SK-N-SH treated with all-trans-retinoic acid at 6 μM for 48 hours (cell line): ENCODE measurements at regions not wholly inside any gene's neighbourhood (a gene's known extent, or its start where the extent isn't known, plus 50 kb on each side); places are given as distances from the start of the nearest gene placed in this dataset.

Source experiments
- ARNTL ChIP-seq: fragments of 450-650 bp; formaldehyde crosslinking; IDR thresholded peaks from 2 replicates; pipeline ENCODE4 v1.5.0; 2020; ENCODE audit warnings: low read depth, mild to moderate bottlenecking, moderate library complexity, borderline replicate concordance
- BACH2 ChIP-seq: fragments of 250-450 bp; sonication (Bioruptor Pico); IDR thresholded peaks from 2 replicates; pipeline ENCODE4 v1.9.0; 2021; ENCODE audit warnings: mild to moderate bottlenecking, borderline replicate concordance
- GLIS3 ChIP-seq: fragments of 250-450 bp; sonication (Bioruptor Pico); IDR thresholded peaks from 2 replicates; pipeline ENCODE4 v1.5.0; 2020; ENCODE audit warnings: mild to moderate bottlenecking, moderate library complexity
- ISL1 ChIP-seq: fragments of 250-450 bp; sonication (Bioruptor Pico); IDR thresholded peaks from 2 replicates; pipeline ENCODE4 v2.1.2; 2022; ENCODE audit warnings: mild to moderate bottlenecking, moderate library complexity
- POU6F1 ChIP-seq: fragments of 250-450 bp; sonication (Bioruptor Pico); IDR thresholded peaks from 2 replicates; pipeline ENCODE4 v1.8.0; 2021; ENCODE audit warnings: low read depth, mild to moderate bottlenecking, moderate library complexity, borderline replicate concordance
- RARB ChIP-seq: fragments of 250-450 bp; sonication (Bioruptor Pico); IDR thresholded peaks from 2 replicates; pipeline ENCODE4 v1.8.0; 2021; ENCODE audit warnings: mild to moderate bottlenecking, moderate library complexity
- TCF4 ChIP-seq: fragments of 250-450 bp; sonication (Bioruptor Pico); IDR thresholded peaks from 2 replicates; pipeline ENCODE4 v1.8.0; 2021; ENCODE audit warnings: mild to moderate bottlenecking, moderate library complexity, borderline replicate concordance
- TSHZ2 ChIP-seq: fragments of 250-450 bp; sonication (Bioruptor Pico); IDR thresholded peaks from 2 replicates; pipeline ENCODE4 v1.5.0; 2020; ENCODE audit warnings: mild to moderate bottlenecking, moderate library complexity
- ZFP3 ChIP-seq: fragments of 250-450 bp; sonication (Bioruptor Pico); IDR thresholded peaks from 2 replicates; pipeline ENCODE4 v1.5.0; 2020; ENCODE audit warnings: mild to moderate bottlenecking, moderate library complexity
- ZFP30 ChIP-seq: fragments of 450-650 bp; formaldehyde crosslinking; IDR thresholded peaks from 2 replicates; pipeline ENCODE4 v1.5.0; 2022; ENCODE audit warnings: mild to moderate bottlenecking, moderate library complexity
- ZNF8 ChIP-seq: fragments of 450-650 bp; formaldehyde crosslinking; IDR thresholded peaks from 2 replicates; pipeline ENCODE4 v1.5.0; 2020; ENCODE audit warnings: mild to moderate bottlenecking, moderate library complexity
- TF ChIP-seq, protein P1 (sequence below): fragments of 250-450 bp; sonication (Bioruptor Pico); IDR thresholded peaks from 2 replicates; pipeline ENCODE4 v1.8.0; 2020; ENCODE audit warnings: mild to moderate bottlenecking, moderate library complexity, borderline replicate concordance
- TF ChIP-seq, protein P2 (sequence below): fragments of 250-450 bp; sonication (Bioruptor Pico); IDR thresholded peaks from 2 replicates; pipeline ENCODE4 v1.5.1; 2020; ENCODE audit warnings: low read depth, mild to moderate bottlenecking, moderate library complexity

- TF ChIP-seq ISL1 (CRISPR knock-in tag) (no peak), RARB (CRISPR knock-in tag) (no peak), ARNTL (CRISPR knock-in tag) (no peak), ZNF8 (CRISPR knock-in tag) (no peak), ZFP30 (CRISPR knock-in tag) (no peak), TSHZ2 (no peak), GLIS3 (CRISPR knock-in tag) (no peak), POU6F1 (CRISPR knock-in tag) (no peak), BACH2 (no peak), ZFP3 (no peak), TCF4 (no peak)
- TF ChIP-seq, protein P1, sequence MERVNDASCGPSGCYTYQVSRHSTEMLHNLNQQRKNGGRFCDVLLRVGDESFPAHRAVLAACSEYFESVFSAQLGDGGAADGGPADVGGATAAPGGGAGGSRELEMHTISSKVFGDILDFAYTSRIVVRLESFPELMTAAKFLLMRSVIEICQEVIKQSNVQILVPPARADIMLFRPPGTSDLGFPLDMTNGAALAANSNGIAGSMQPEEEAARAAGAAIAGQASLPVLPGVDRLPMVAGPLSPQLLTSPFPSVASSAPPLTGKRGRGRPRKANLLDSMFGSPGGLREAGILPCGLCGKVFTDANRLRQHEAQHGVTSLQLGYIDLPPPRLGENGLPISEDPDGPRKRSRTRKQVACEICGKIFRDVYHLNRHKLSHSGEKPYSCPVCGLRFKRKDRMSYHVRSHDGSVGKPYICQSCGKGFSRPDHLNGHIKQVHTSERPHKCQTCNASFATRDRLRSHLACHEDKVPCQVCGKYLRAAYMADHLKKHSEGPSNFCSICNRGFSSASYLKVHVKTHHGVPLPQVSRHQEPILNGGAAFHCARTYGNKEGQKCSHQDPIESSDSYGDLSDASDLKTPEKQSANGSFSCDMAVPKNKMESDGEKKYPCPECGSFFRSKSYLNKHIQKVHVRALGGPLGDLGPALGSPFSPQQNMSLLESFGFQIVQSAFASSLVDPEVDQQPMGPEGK (CRISPR knock-in tag), result no peak
- TF ChIP-seq, protein P2, sequence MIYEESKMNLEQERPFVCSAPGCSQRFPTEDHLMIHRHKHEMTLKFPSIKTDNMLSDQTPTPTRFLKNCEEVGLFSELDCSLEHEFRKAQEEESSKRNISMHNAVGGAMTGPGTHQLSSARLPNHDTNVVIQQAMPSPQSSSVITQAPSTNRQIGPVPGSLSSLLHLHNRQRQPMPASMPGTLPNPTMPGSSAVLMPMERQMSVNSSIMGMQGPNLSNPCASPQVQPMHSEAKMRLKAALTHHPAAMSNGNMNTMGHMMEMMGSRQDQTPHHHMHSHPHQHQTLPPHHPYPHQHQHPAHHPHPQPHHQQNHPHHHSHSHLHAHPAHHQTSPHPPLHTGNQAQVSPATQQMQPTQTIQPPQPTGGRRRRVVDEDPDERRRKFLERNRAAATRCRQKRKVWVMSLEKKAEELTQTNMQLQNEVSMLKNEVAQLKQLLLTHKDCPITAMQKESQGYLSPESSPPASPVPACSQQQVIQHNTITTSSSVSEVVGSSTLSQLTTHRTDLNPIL (CRISPR knock-in tag), result no peak
Measured at GRCh38 chr14:23723911-23724310, 87.7 kb downstream of the DHRS2 start.
